DOHH2 (cell line): ENCODE measurements at regions not wholly inside any gene's neighbourhood (a gene's known extent, or its start where the extent isn't known, plus 50 kb on each side); places are given as distances from the start of the nearest gene placed in this dataset.

ENCODE experiments used
- H3F3A ChIP-seq: fragments of 200-600 bp; sonication (generic), shearing (Covaris generic); 2 replicates; pipeline ENCODE4 v1.6.0; 2016; ENCODE audit warnings: antibody characterized with exemption, mild to moderate bottlenecking; ENCODE audit not compliant: control insufficient read depth, insufficient read depth
- H3K27ac ChIP-seq: fragments of 200-600 bp; sonication (generic); 2 replicates; pipeline ENCODE4 v1.5.1; 2014; ENCODE audit warnings: low read depth, mild to moderate bottlenecking, low read length, moderate library complexity
- H3K27me3 ChIP-seq: fragments of 200-600 bp; sonication (generic); 2 replicates; pipeline ENCODE4 v1.6.1; 2014; ENCODE audit warnings: mild to moderate bottlenecking, low read length, mixed read lengths; ENCODE audit not compliant: control insufficient read depth
- H3K36me3 ChIP-seq: fragments of 200-600 bp; sonication (generic); 2 replicates; pipeline ENCODE4 v1.6.1; 2014; ENCODE audit warnings: mild to moderate bottlenecking, low read length, moderate library complexity, mixed read lengths; ENCODE audit not compliant: control insufficient read depth
- H3K4me1 ChIP-seq: fragments of 200-600 bp; sonication (generic); 2 replicates; pipeline ENCODE4 v1.6.1; 2014; ENCODE audit warnings: mild to moderate bottlenecking, low read length, mixed read lengths; ENCODE audit not compliant: control insufficient read depth
- H3K4me2 ChIP-seq: fragments of 200-600 bp; sonication (generic); 2 replicates; pipeline ENCODE4 v1.6.0; 2014; ENCODE audit warnings: mild to moderate bottlenecking, low read length, moderate library complexity
- H3K4me3 ChIP-seq: fragments of 200-600 bp; sonication (generic); 2 replicates; pipeline ENCODE4 v1.5.1; 2014; ENCODE audit warnings: mild to moderate bottlenecking, low read length, mixed read lengths
- H3K79me2 ChIP-seq: fragments of 200-600 bp; sonication (generic); 2 replicates; pipeline ENCODE4 v1.6.1; 2014; ENCODE audit warnings: mild to moderate bottlenecking, low read length, mixed read lengths; ENCODE audit not compliant: control insufficient read depth
- H3K9me2 ChIP-seq: fragments of 200-600 bp; sonication (generic); replicated peaks from 2 replicates; pipeline ENCODE4 v1.6.1; 2014; ENCODE audit warnings: mild to moderate bottlenecking, low read length, mixed read lengths; ENCODE audit not compliant: control insufficient read depth
- H3K9me3 ChIP-seq: fragments of 200-600 bp; sonication (generic); 2 replicates; pipeline ENCODE4 v1.6.1; 2014; ENCODE audit warnings: antibody characterized with exemption, low read length, mixed read lengths; ENCODE audit not compliant: control insufficient read depth, insufficient read depth
- H4K20me1 ChIP-seq: fragments of 200-600 bp; sonication (generic); 2 replicates; pipeline ENCODE4 v1.6.0; 2014; ENCODE audit warnings: low read depth, mild to moderate bottlenecking, antibody characterized with exemption, low read length, moderate library complexity; ENCODE audit not compliant: control insufficient read depth, insufficient read depth
- EZH2phosphoT487 ChIP-seq: fragments of 200-600 bp; sonication (generic); IDR thresholded peaks from 2 replicates; pipeline ENCODE4 v1.6.1; 2017; ENCODE audit warnings: borderline replicate concordance, mild to moderate bottlenecking, antibody characterized with exemption, low read length, moderate library complexity, mixed read lengths
- TF ChIP-seq, protein P1 (sequence below): fragments of 200-600 bp; sonication (generic); IDR thresholded peaks from one replicate; pipeline ENCODE4 v1.5.1; 2014; ENCODE audit warnings: antibody characterized with exemption, mild to moderate bottlenecking, low read depth, low read length; ENCODE audit not compliant: poor library complexity, severe bottlenecking

DNA sequence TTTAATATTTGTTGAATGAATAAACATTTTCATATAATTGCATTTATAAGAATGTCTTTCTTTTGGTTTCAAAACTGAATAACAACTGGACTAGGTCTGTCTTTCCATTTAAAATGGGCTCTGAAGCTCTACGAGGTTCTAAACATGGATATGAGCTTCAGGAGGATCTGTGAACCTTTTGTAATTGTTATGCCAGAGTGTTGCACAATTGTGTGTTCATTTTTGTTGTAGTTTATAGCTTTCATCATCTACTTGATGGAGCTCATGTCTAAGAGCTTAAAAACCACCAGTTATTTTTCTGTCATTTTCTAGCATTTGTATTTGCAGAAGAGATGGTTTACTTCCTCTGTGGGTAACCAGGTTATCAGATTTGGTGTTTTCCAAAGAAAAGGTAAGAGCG, 265.7 kb upstream of the NPY start:
- no peak overlapping the region for H3K4me3 ChIP-seq

DNA sequence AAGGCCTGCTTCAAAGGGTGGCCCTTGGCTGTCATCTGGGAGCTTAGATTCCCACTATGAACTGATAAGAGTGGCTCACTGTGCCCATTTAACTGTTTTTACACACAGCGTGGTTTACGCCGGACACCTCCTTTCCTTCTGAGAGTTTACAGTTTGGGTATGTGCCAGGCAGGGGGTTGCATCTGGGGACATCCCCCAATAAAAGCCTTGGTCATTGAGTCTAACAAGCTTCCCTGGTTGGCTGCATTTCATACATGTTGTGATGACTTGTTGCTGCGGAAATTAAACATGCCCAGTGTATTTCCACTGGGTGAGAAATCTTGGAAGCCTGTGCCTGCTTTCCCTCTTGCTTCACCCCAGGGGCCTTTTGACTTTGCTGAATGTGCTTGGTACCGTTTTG, 264.1 kb upstream of the NPY start:
- TF ChIP-seq, protein P1, sequence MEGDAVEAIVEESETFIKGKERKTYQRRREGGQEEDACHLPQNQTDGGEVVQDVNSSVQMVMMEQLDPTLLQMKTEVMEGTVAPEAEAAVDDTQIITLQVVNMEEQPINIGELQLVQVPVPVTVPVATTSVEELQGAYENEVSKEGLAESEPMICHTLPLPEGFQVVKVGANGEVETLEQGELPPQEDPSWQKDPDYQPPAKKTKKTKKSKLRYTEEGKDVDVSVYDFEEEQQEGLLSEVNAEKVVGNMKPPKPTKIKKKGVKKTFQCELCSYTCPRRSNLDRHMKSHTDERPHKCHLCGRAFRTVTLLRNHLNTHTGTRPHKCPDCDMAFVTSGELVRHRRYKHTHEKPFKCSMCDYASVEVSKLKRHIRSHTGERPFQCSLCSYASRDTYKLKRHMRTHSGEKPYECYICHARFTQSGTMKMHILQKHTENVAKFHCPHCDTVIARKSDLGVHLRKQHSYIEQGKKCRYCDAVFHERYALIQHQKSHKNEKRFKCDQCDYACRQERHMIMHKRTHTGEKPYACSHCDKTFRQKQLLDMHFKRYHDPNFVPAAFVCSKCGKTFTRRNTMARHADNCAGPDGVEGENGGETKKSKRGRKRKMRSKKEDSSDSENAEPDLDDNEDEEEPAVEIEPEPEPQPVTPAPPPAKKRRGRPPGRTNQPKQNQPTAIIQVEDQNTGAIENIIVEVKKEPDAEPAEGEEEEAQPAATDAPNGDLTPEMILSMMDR = no peak
- TF ChIP-seq EZH2phosphoT487 = no peak
- Histone ChIP-seq H3K4me2 (no peak overlapping the region), H3K36me3 (no peaks in the 10 kb centered on the region), H3K27me3 (no peaks in the 10 kb centered on the region), H3F3A (no peaks in the 10 kb centered on the region), H4K20me1 (no peaks in the 10 kb centered on the region), H3K4me1 (no peaks in the 10 kb centered on the region), H3K9me3 (no peaks in the 10 kb centered on the region), H3K4me3 (no peak overlapping the region), H3K79me2 (no peaks in the 10 kb centered on the region), H3K27ac (no peak overlapping the region), H3K9me2 (no peaks in the 10 kb centered on the region; the same call in 1 of the 2 replicates)

More for the DNA sequence above, 265.7 kb upstream of the NPY start:
- no peaks in the 10 kb centered on the region for H4K20me1 ChIP-seq
- no peaks in the 10 kb centered on the region for H3K79me2 ChIP-seq
- H3K27me3 ChIP-seq = no peaks in the 10 kb centered on the region
- H3F3A ChIP-seq = no peaks in the 10 kb centered on the region
- H3K4me2 ChIP-seq = no peak overlapping the region
- no peak overlapping the region for H3K27ac ChIP-seq
- no peaks in the 10 kb centered on the region; the same call in 1 of the 2 replicates for H3K9me2 ChIP-seq
- H3K36me3 ChIP-seq = no peaks in the 10 kb centered on the region
- no peaks in the 10 kb centered on the region for H3K4me1 ChIP-seq
- no peaks in the 10 kb centered on the region for H3K9me3 ChIP-seq
- no peak for TF ChIP-seq EZH2phosphoT487
- TF ChIP-seq, protein P1 = no peak

DNA sequence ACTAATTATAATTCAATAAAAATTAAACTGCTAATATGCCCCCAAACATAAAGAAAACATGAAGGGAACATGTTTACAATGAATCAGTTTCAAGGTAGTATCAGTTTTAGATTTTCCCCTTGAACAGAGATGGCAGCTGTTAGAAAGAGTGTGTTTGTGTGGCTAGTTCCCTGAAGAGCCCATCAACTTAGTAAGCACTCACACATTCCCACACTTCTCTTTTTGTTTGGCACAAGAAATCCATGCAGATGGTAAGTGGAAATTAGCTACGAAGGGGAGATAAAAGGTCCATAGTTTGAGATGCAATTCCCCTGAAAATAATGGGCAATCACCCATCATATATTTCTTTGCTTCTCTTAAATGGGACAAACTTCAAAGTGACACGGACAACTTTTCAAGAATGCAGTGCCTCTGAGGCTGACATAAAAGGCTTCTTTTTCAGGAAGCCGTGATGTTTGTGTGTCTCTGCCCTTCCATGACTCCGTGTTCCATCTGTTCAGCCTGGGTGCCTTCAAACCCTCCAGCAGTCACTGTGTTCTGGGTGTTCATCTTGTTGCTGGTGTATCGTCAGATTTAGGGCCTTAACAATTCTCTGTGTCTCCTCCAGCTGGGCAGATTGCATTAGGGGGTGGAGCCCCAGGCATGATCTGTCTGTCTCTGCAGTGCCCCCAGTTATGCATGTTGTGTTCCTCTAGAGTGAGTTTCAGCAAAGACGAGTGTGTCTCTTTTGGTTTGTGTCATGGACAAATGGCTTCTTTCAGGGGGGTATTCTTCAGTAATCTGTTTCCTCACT, 259.5 kb upstream of the NPY start:
- no peaks in the 10 kb centered on the region for H4K20me1 ChIP-seq
- H3K36me3 ChIP-seq = no peaks in the 10 kb centered on the region
- no peaks in the 10 kb centered on the region for H3F3A ChIP-seq
- no peaks in the 10 kb centered on the region for H3K79me2 ChIP-seq
- no peaks in the 10 kb centered on the region for H3K27me3 ChIP-seq
- H3K9me3 ChIP-seq = no peaks in the 10 kb centered on the region
- H3K4me3 ChIP-seq = no peak overlapping the region
- H3K27ac ChIP-seq = no peak overlapping the region
- no peak overlapping the region for H3K4me2 ChIP-seq
- TF ChIP-seq EZH2phosphoT487 = no peak
- TF ChIP-seq, protein P1 = no peak
- no peaks in the 10 kb centered on the region for H3K9me2 ChIP-seq
- no peaks in the 10 kb centered on the region for H3K4me1 ChIP-seq
